Vagina (tissue), 2 donors: ENCODE measurements at regions not wholly inside any gene's neighbourhood (a gene's known extent, or its start where the extent isn't known, plus 50 kb on each side); places are given as distances from the start of the nearest gene placed in this dataset.

Experiments
- DNase-seq, 2 donors: peaks; one replicate each; pipeline ENCODE4 v3.0.0-alpha.2; 2017; ENCODE audit errors: extremely low spot score in 2 of 2
- H3K27ac ChIP-seq: fragments of 200-600 bp; sonication (generic); one replicate; pipeline ENCODE4 v1.5.1; 2019
- H3K27me3 ChIP-seq: fragments of 200-600 bp; sonication (generic); one replicate; pipeline ENCODE4 v1.5.1; 2019
- H3K36me3 ChIP-seq, 2 donors: fragments of 200-600 bp; sonication (generic); one replicate each; pipeline ENCODE4 v1.5.1; 2017 to 2019
- H3K4me1 ChIP-seq: fragments of 200-600 bp; sonication (generic); one replicate; pipeline ENCODE4 v1.5.1; 2019
- H3K4me3 ChIP-seq, 2 donors: fragments of 200-600 bp; sonication (generic); 1 replicate in 1 of 2; 2 replicates in 1 of 2; pipeline ENCODE4 v1.5.1; 2016 to 2019
- H3K9me3 ChIP-seq: fragments of 200-600 bp; sonication (generic); one replicate; pipeline ENCODE4 v1.5.1; 2019
- POLR2A ChIP-seq, 2 donors: fragments of 450-650 bp; IDR thresholded peaks; one replicate each; pipeline ENCODE4 v1.6.1; 2017; ENCODE audit warnings: antibody characterized with exemption in 2 of 2, mild to moderate bottlenecking in 2 of 2, moderate library complexity in 2 of 2
- POLR2AphosphoS5 ChIP-seq, 2 donors: sonication (generic); formaldehyde crosslinking; IDR thresholded peaks; one replicate each; pipeline ENCODE4 v1.9.0; 2017; ENCODE audit warnings: antibody characterized with exemption in 2 of 2, mild to moderate bottlenecking in 2 of 2, low read depth in 1 of 2; ENCODE audit not compliant: insufficient read depth in 1 of 2
- intact Hi-C: fragments of 100-400 bp; cut with DNase I; formaldehyde crosslinking; loops from one replicate; pipeline ENCODE4 v1.15.1; 2023
- TF ChIP-seq, protein P1 (sequence below), 3 experiments: fragments of 450-650 bp in 2 of 3; fragments of 200-600 bp in 1 of 3; sonication (generic) in 1 of 3; IDR thresholded peaks; one replicate each; pipeline ENCODE4 v1.5.1; 2017 to 2019; ENCODE audit warnings: antibody characterized with exemption in 3 of 3, mild to moderate bottlenecking in 2 of 3, moderate library complexity in 2 of 3

DNA sequence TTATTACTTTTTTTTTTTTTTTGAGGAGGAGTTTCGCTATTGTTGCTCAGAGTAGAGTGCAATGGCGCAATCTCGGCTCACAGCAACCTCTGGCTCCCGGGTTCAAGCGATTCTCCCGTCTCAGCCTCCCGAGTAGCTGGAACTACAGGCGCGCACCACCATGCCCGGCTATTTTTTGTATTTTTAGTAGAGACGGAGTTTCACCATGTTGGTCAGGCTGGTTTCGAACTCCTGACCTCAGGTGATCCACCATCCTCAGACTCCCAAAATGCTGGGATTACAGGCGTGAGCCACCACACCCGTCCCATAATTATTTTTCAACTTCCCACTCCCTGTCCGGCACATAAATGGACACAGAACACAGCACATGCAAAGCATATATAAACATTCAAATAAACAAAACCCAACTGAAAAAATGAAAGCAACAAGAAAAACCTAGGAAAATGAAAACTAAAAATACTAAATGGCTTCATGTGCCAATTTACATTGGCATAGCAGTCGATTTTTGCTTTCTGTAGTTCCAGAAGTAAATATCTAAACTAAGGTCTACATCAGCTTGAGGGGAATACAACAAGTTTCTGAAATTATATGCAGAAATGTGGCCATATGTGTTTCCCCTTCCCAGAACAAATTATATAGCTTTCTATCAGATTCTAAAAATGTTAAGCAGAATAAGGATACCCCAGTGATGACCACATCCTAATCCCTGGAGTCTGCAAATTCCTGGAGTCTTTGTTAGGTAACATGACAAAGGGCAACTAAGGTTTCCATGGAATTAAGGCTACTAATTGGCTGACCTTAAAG is 113.9 kb downstream of the HFE start:
- H3K4me3 ChIP-seq, result no peak overlapping the region
- H3K4me1 ChIP-seq, result peaks cover 13% of the 10 kb centered on the region
- no peak for DNase-seq
- H3K36me3 ChIP-seq, result no peaks in the 10 kb centered on the region
- TF ChIP-seq, protein P1, sequence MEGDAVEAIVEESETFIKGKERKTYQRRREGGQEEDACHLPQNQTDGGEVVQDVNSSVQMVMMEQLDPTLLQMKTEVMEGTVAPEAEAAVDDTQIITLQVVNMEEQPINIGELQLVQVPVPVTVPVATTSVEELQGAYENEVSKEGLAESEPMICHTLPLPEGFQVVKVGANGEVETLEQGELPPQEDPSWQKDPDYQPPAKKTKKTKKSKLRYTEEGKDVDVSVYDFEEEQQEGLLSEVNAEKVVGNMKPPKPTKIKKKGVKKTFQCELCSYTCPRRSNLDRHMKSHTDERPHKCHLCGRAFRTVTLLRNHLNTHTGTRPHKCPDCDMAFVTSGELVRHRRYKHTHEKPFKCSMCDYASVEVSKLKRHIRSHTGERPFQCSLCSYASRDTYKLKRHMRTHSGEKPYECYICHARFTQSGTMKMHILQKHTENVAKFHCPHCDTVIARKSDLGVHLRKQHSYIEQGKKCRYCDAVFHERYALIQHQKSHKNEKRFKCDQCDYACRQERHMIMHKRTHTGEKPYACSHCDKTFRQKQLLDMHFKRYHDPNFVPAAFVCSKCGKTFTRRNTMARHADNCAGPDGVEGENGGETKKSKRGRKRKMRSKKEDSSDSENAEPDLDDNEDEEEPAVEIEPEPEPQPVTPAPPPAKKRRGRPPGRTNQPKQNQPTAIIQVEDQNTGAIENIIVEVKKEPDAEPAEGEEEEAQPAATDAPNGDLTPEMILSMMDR (IDR thresholded peaks at IDR 0.05), result no peak
- TF ChIP-seq POLR2AphosphoS5 (IDR thresholded peaks at IDR 0.05; ENCODE audit: insufficient read depth in 1 of 2, low read depth in 1 of 2) (no peak), POLR2A (IDR thresholded peaks at IDR 0.05) (no peak)
- no peaks in the 10 kb centered on the region for H3K9me3 ChIP-seq
- H3K27ac ChIP-seq, result no peak overlapping the region
- H3K27me3 ChIP-seq, result no peaks in the 10 kb centered on the region
- intact Hi-C loops, result no loop called here

DNA sequence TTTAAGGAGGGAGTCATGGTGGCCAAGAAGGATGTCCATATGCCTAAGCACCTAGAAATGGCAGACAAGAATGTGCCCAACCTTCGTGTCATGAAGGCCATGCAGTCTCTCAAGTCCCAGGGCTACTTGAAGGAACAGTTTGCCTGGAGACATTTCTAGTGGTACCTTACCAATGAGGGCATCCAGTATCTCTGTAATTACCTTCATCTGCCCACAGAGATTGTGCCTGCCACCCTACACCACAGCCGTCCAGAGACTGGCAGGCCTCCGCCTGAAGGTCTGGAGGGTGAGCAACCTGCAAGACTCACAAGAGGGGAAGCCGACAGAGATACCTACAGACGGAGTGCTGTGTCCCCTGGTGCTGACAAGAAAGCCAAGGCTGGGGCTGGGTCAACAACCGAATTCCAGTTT is 115.0 kb downstream of the HFE start:
- TF ChIP-seq POLR2AphosphoS5 (IDR thresholded peaks at IDR 0.05; ENCODE audit: insufficient read depth in 1 of 2, low read depth in 1 of 2) (no peak), POLR2A (IDR thresholded peaks at IDR 0.05) (no peak)
- TF ChIP-seq, protein P1 (IDR thresholded peaks at IDR 0.05), result no peak
- Histone ChIP-seq H3K4me1 (peaks cover 8% of the 10 kb centered on the region), H3K27me3 (no peaks in the 10 kb centered on the region), H3K9me3 (no peaks in the 10 kb centered on the region), H3K36me3 (no peaks in the 10 kb centered on the region), H3K4me3 (no peak overlapping the region), H3K27ac (no peak overlapping the region)
- intact Hi-C loops, result no loop called here
- DNase-seq, result no peak

DNA sequence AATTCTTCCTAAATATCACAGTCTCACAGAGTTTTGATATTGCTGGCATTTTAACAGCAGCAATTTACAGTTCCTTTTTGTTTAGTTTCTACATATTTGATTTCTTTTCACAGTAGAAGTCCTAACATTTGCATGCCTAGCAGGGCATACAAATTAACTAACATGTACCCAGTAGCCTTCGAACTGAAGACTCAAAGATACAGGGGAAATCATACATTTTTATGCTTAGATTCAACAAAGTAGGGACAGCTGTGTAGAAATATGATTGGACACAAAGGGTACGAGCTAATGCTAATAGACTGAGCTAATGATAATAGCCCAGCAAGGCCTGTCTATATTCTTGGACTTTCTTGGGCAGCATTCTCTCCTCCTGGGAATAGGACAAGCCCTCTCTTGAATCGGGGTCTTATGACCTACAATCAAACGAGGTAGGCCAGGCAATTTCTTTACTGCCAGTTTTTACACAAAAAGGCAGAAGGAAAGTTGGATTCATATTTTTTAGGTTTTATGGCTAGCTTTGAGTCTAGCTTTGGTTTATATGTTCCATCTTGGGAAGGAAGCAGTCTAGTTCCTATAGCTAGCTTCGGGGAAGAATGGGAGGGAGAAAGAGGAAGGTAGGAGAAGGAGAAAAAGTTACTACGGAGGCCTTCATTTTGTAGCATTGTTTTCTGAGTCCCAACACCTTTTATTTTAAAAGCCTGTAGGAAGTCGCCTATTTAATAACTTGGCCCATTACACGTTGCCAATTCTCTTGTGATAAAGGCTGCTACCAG is 115.8 kb downstream of the HFE start:
- DNase-seq, result no peak
- TF ChIP-seq POLR2A (IDR thresholded peaks at IDR 0.05), result no peak
- TF ChIP-seq, protein P1 (IDR thresholded peaks at IDR 0.05), result no peak
- TF ChIP-seq POLR2AphosphoS5 (IDR thresholded peaks at IDR 0.05; ENCODE audit: insufficient read depth in 1 of 2, low read depth in 1 of 2), result no peak
- no peaks in the 10 kb centered on the region for H3K36me3 ChIP-seq
- H3K4me3 ChIP-seq, result no peak overlapping the region
- H3K9me3 ChIP-seq, result no peaks in the 10 kb centered on the region
- H3K27ac ChIP-seq, result no peak overlapping the region
- peaks cover 8% of the 10 kb centered on the region for H3K4me1 ChIP-seq
- no peaks in the 10 kb centered on the region for H3K27me3 ChIP-seq
- intact Hi-C loops, result no loop called here

DNA sequence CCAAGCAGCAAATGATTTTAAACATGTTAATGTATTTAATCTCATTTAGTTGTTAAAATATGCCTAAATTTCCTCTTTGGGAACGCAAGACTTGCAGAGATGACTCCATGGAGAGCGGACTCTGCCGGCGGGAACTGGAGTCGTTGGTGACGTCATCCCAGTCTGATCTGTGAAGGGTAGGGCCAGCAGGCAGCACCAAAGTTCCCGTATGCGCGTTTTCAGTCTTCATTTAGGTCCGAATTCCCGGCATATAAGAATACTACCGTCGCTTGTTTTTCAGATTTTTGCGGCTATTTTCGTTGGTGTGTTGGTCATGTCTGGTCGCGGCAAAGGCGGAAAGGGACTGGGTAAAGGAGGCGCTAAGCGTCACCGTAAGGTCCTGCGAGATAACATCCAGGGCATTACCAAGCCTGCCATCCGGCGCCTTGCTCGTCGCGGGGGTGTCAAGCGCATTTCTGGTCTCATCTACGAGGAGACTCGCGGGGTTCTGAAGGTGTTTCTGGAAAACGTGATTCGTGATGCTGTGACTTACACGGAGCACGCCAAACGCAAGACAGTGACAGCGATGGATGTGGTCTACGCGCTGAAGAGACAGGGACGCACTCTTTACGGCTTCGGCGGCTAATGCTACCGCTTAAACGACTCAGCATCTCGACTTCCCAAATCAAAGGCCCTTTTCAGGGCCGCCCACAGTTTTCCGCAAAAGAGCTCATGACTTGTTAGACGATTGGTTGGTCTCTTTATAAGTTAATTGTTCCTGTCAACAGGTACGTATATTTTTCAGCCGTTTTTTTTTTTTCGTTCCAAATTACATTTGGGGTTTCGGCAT is 117.3 kb downstream of the HFE start:
- intact Hi-C loops, result loop anchor here (1.0 kb wide), 1 partner anchor 46 kb away; a partner anchor contains a TSS
- DNase-seq, result peak in 1 of 2 donors; percentile 96
- H3K36me3 ChIP-seq, result no peaks in the 10 kb centered on the region
- H3K9me3 ChIP-seq, result no peaks in the 10 kb centered on the region
- H3K4me1 ChIP-seq, result peaks cover 8% of the 10 kb centered on the region
- H3K27ac ChIP-seq, result peak overlapping the region; percentile 75
- TF ChIP-seq POLR2AphosphoS5 (IDR thresholded peaks at IDR 0.05; ENCODE audit: insufficient read depth in 1 of 2, low read depth in 1 of 2) (peak; percentile 90 to 98), POLR2A (IDR thresholded peaks at IDR 0.05) (peak in 1 of 2 donors; percentile 90)
- TF ChIP-seq, protein P1 (IDR thresholded peaks at IDR 0.05), result no peak
- peak overlapping the region; percentile 53 to 60 for H3K4me3 ChIP-seq
- no peaks in the 10 kb centered on the region for H3K27me3 ChIP-seq
